Natural killer cell (primary cell): ENCODE measurements at regions not wholly inside any gene's neighbourhood (a gene's known extent, or its start where the extent isn't known, plus 50 kb on each side); places are given as distances from the start of the nearest gene placed in this dataset.

ENCODE experiments used
- ATAC-seq, 3 donors: fragments of 150-1000 bp in 2 of 3; fragments of 200-7000 bp in 1 of 3; cut with Tn5 transposase; 1 replicate in 1 of 3; 2 replicates in 2 of 3; pipeline ENCODE4 v1.10.0; 2021; ENCODE audit warnings: mild to moderate bottlenecking in 2 of 3, moderate library complexity in 2 of 3
- DNase-seq, 2 donors: peaks; one replicate each; pipeline versions ENCODE4 v3.0.0 to v3.0.0-alpha.2; 2013 to 2021; ENCODE audit warnings: mixed read lengths in 1 of 2
- H3K27ac ChIP-seq: one replicate; pipeline ENCODE4 v1.5.1; 2013; ENCODE audit warnings: mild to moderate bottlenecking, low read length
- H3K27me3 ChIP-seq: one replicate; pipeline ENCODE4 v1.6.1; 2013; ENCODE audit warnings: low read length; ENCODE audit not compliant: control insufficient read depth, insufficient read depth
- H3K36me3 ChIP-seq: one replicate; pipeline ENCODE4 v1.6.1; 2013; ENCODE audit warnings: low read length; ENCODE audit not compliant: control insufficient read depth, insufficient read depth
- H3K4me1 ChIP-seq: one replicate; pipeline ENCODE4 v1.6.1; 2013; ENCODE audit warnings: low read length; ENCODE audit not compliant: control insufficient read depth, insufficient read depth
- H3K4me3 ChIP-seq: one replicate; pipeline ENCODE4 v1.5.1; 2013; ENCODE audit warnings: low read length
- H3K9me3 ChIP-seq: one replicate; pipeline ENCODE4 v1.6.1; 2013; ENCODE audit warnings: low read length; ENCODE audit not compliant: control insufficient read depth, insufficient read depth
- H3K27ac Mint-ChIP-seq, 2 donors: one replicate each; pipeline ENCODE4 v1.8.0; 2022; ENCODE audit warnings: mild to moderate bottlenecking in 2 of 2, mixed read lengths in 2 of 2, moderate library complexity in 1 of 2
- H3K27me3 Mint-ChIP-seq, 2 donors: one replicate each; pipeline ENCODE4 v1.8.0; 2022; ENCODE audit warnings: low read depth in 2 of 2, mixed read lengths in 2 of 2
- H3K36me3 Mint-ChIP-seq: one replicate; pipeline ENCODE4 v1.8.0; 2022; ENCODE audit warnings: mixed read lengths
- H3K4me1 Mint-ChIP-seq, 2 donors: one replicate each; pipeline ENCODE4 v1.8.0; 2022; ENCODE audit warnings: mixed read lengths in 2 of 2
- H3K4me3 Mint-ChIP-seq: one replicate; pipeline ENCODE4 v1.8.0; 2022; ENCODE audit warnings: mild to moderate bottlenecking, moderate library complexity, mixed read lengths
- H3K9me3 Mint-ChIP-seq, 2 donors: one replicate each; pipeline ENCODE4 v1.8.0; 2022; ENCODE audit warnings: mixed read lengths in 2 of 2
- WGBS: methylation state at CpG from one replicate; pipeline ENCODE4 v1.1.7; 2013; ENCODE audit warnings: missing lambda C conversion rate; ENCODE audit not compliant: insufficient coverage; 5-methylcytosine and 5-hydroxymethylcytosine counted together
- intact Hi-C: fragments of 100-400 bp; cut with micrococcal nuclease; formaldehyde crosslinking; loops from one replicate; pipeline ENCODE4 v1.14.2; 2022
- TF ChIP-seq, protein P1 (sequence below): fragments of 200-600 bp; IDR thresholded peaks from one replicate; pipeline ENCODE4 v1.8.0; 2022; ENCODE audit warnings: antibody characterized with exemption

DNA sequence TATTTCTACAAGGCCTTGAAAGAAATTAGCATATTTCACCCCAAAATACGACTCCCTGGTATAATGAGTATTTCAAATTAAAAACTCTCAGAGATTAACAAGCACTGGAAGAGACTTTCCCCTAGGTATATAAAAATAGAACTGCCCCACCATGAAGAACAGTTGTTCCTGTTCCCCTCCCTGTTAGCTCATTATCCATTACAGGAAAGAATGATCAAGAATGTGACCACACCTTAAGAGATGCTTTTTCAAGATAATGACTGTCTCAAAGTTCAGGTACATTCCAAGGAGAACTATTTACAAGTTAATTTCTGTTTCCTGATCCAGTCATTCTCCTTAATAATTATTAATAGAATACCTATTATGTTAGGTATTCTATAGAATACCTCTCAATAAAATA is 1220.6 kb upstream of the CDH2 start:
- DNase-seq = no peak
- intact Hi-C loops = no loop called here

DNA sequence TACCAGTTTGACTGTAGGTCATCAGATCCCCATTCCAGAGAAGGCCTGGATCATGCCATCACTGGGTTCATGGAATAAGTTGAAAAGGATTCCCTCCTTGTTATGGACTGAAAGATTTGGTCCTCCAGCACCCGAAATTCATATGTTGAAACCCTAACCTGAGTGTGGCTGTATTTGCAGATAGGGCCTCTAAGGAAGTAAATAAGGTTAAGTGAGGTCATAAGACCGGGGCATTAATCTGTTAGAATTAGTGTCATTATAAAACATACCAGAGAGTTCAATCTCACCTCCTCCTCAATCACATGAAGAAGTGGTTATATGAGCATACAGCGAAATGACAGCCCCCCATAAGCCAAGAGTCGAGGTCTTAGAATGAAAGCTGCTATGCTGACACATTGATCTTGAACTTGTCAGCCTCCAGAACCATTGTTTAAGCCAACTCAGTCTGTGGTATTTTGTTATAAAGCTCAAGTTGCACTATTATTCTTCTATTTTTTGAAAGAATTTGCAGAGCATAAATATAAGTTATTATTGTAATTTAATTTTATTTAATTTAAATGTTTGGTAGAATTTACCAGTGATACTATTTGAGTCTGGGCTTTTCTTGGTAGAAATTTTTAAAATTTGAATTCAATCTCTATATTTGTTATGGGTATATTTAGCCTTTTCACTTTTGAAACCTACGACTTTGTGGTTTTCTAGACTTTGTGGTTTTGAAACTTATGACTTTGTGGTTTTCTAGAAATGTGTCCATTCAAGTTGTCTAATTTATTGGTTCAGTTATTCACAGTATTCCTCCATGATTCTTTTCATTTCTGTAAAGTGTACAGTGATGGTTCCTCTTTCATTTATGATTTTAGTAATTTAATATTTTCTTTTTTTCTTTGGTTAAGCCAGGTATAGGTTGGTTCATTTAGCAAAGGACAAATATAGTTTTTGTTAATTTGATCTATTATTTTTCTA is 1206.7 kb upstream of the CDH2 start:
- ATAC-seq = no peak
- intact Hi-C loops = no loop called here
- no peaks in the 10 kb centered on the region for H3K36me3 Mint-ChIP-seq
- no peaks in the 10 kb centered on the region for H3K4me1 Mint-ChIP-seq
- no peak for DNase-seq
- WGBS = 25% methylated on average over 3 of the region's 5 CpGs
- no peak overlapping the region for H3K27ac Mint-ChIP-seq
- Histone ChIP-seq H3K36me3 (no peaks in the 10 kb centered on the region), H3K4me3 (no peak overlapping the region), H3K9me3 (no peaks in the 10 kb centered on the region), H3K4me1 (no peaks in the 10 kb centered on the region), H3K27ac (no peak overlapping the region), H3K27me3 (no peaks in the 10 kb centered on the region)
- TF ChIP-seq, protein P1, sequence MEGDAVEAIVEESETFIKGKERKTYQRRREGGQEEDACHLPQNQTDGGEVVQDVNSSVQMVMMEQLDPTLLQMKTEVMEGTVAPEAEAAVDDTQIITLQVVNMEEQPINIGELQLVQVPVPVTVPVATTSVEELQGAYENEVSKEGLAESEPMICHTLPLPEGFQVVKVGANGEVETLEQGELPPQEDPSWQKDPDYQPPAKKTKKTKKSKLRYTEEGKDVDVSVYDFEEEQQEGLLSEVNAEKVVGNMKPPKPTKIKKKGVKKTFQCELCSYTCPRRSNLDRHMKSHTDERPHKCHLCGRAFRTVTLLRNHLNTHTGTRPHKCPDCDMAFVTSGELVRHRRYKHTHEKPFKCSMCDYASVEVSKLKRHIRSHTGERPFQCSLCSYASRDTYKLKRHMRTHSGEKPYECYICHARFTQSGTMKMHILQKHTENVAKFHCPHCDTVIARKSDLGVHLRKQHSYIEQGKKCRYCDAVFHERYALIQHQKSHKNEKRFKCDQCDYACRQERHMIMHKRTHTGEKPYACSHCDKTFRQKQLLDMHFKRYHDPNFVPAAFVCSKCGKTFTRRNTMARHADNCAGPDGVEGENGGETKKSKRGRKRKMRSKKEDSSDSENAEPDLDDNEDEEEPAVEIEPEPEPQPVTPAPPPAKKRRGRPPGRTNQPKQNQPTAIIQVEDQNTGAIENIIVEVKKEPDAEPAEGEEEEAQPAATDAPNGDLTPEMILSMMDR = no peak
- peaks cover 4 to 9% of the 10 kb centered on the region in 2 donors for H3K9me3 Mint-ChIP-seq
- H3K27me3 Mint-ChIP-seq = no peaks in the 10 kb centered on the region
- H3K4me3 Mint-ChIP-seq = no peak overlapping the region

More for the DNA sequence above, 1220.6 kb upstream of the CDH2 start:
- Histone ChIP-seq H3K9me3 (peaks cover 4% of the 10 kb centered on the region), H3K27me3 (no peaks in the 10 kb centered on the region), H3K4me3 (no peak overlapping the region), H3K4me1 (no peaks in the 10 kb centered on the region), H3K27ac (no peak overlapping the region), H3K36me3 (no peaks in the 10 kb centered on the region)
- no CpG with 5 or more reads among the region's 1 CpG for WGBS
- H3K27me3 Mint-ChIP-seq = no peaks in the 10 kb centered on the region
- no peak overlapping the region for H3K4me3 Mint-ChIP-seq
- H3K27ac Mint-ChIP-seq = no peak overlapping the region
- H3K9me3 Mint-ChIP-seq = peaks cover 10 to 21% of the 10 kb centered on the region in 2 donors
- no peak for ATAC-seq
- peaks cover 6% of the 10 kb centered on the region for H3K36me3 Mint-ChIP-seq
- no peaks in the 10 kb centered on the region for H3K4me1 Mint-ChIP-seq
- TF ChIP-seq, protein P1 = no peak

DNA sequence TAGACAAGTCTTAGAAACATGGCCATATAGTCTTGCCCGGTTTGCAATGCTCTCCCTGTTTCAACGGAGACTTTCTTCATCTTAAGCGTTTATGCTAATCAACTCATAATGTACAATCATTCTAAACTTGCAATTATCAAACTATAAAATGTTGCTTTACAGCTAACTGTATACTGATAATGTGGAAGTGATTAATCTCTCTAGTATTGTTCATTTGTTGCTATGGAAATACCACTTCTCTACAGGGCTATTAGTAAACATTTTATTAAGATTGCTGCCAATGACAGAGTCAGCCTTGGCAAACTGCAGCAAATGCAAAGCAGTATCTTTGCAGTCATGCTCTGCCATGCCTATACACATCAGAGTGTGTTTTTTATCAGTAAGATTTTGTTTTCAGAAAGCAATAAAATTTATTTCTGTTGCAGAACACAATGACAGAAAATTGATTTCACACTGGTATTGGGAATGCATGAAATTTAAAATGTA is 1201.8 kb upstream of the CDH2 start:
- ATAC-seq = no peak
- no peak overlapping the region for H3K4me3 Mint-ChIP-seq
- no peaks in the 10 kb centered on the region for H3K27me3 Mint-ChIP-seq
- 95% methylated on average over 3 of the region's 3 CpGs for WGBS
- H3K4me1 ChIP-seq = no peaks in the 10 kb centered on the region
- H3K27me3 ChIP-seq = no peaks in the 10 kb centered on the region
- no peaks in the 10 kb centered on the region for H3K36me3 Mint-ChIP-seq
- H3K36me3 ChIP-seq = no peaks in the 10 kb centered on the region
- no peak for DNase-seq
- no peak overlapping the region for H3K27ac ChIP-seq
- H3K9me3 ChIP-seq = no peaks in the 10 kb centered on the region
- intact Hi-C loops = no loop called here
- H3K27ac Mint-ChIP-seq = no peak overlapping the region
- H3K4me1 Mint-ChIP-seq = no peaks in the 10 kb centered on the region
- peaks cover 9 to 11% of the 10 kb centered on the region in 2 donors for H3K9me3 Mint-ChIP-seq
- TF ChIP-seq, protein P1 = no peak
- no peak overlapping the region for H3K4me3 ChIP-seq
